K562 (cell line): ENCODE measurements at regions not wholly inside any gene's neighbourhood (a gene's known extent, or its start where the extent isn't known, plus 50 kb on each side); places are given as distances from the start of the nearest gene placed in this dataset.

Experiments
- ATAC-seq: fragments of 200-7000 bp; cut with Tn5 transposase; 3 replicates; pipeline ENCODE4 v1.9.1; 2020; ENCODE audit warnings: moderate library complexity
- BruUV-seq: library from RNA; stranded (reverse); fragments of 400-500 nt; replicated peaks from 2 replicates; lab custom pipeline; 2021; lab: Mats Ljungman, UMichigan
- CTCF ChIA-PET: fragments of 300-600 bp; formaldehyde crosslinking; extraction: SDS; loops from one replicate; lab custom pipeline; 2021; ENCODE audit warnings: low intra/inter-chr PET ratio; lab: Yijun Ruan, JAX
- POLR2A ChIA-PET: fragments of 300-600, 350-650 bp; sonication (Branson Sonifier 250); formaldehyde crosslinking; extraction: SDS; loops from one replicate; lab custom pipeline; 2021; ENCODE audit warnings: antibody characterized with exemption, inconsistent platforms; lab: Yijun Ruan, JAX
- DNase-seq, 4 experiments: peaks; one replicate each; pipeline versions ENCODE4 v3.0.0 to v3.0.0-alpha.2; 2011 to 2018; ENCODE audit warnings: low spot score in 3 of 4, mixed read lengths in 3 of 4; ENCODE audit errors: extremely low read depth in 1 of 4
- FAIRE-seq: peaks from 2 replicates; lab custom pipeline; 2011; peaks lifted over from hg19 to GRCh38; lab: Jason Lieb, UNC
- H2AFZ ChIP-seq: 2 replicates; pipeline ENCODE4 v1.6.0; 2011; ENCODE audit warnings: low read depth, low read length, control low read depth, inconsistent platforms
- H3K27ac ChIP-seq: fragments of 200-600 bp; 3 replicates; pipeline ENCODE4 v1.8.0; 2011; ENCODE audit warnings: low read depth, mild to moderate bottlenecking, control low read depth, inconsistent platforms, low read length, moderate library complexity, mixed read lengths; ENCODE audit errors: extremely low read depth
- H3K27me3 ChIP-seq, 2 experiments: fragments of 300-600 bp in 1 of 2; 2 replicates in 1 of 2; 3 replicates in 1 of 2; pipeline versions ENCODE4 v1.6.0 to v1.8.0; 2011; ENCODE audit warnings: inconsistent platforms in 2 of 2, low read length in 2 of 2, mild to moderate bottlenecking in 1 of 2, mixed read lengths in 1 of 2, moderate library complexity in 1 of 2; ENCODE audit not compliant: control insufficient read depth in 2 of 2, insufficient read depth in 2 of 2
- H3K36me3 ChIP-seq: fragments of 300-600 bp; 3 replicates; pipeline ENCODE4 v1.8.0; 2011; ENCODE audit warnings: mild to moderate bottlenecking, low read length, inconsistent platforms; ENCODE audit not compliant: control insufficient read depth, insufficient read depth
- H3K4me1 ChIP-seq, 2 experiments: fragments of 200-600 bp in 1 of 2; replicated peaks in 1 of 2; 2 replicates in 1 of 2; 3 replicates in 1 of 2; pipeline versions ENCODE4 v1.5.1 to v1.8.0; 2011; ENCODE audit warnings: inconsistent platforms in 2 of 2, low read length in 2 of 2, mild to moderate bottlenecking in 1 of 2, mixed read lengths in 1 of 2, moderate library complexity in 1 of 2; ENCODE audit not compliant: control insufficient read depth in 2 of 2, insufficient read depth in 2 of 2
- H3K4me2 ChIP-seq: 2 replicates; pipeline ENCODE4 v1.6.1; 2011; ENCODE audit warnings: low read length, control low read depth, inconsistent platforms, mixed read lengths; ENCODE audit not compliant: insufficient read depth
- H3K4me3 ChIP-seq: fragments of 200-600 bp; sonication (generic), shearing (Covaris generic); 2 replicates; pipeline ENCODE4 v1.5.1; 2016; ENCODE audit warnings: control low read depth, inconsistent platforms
- H3K79me2 ChIP-seq: fragments of 200-600 bp; 3 replicates; pipeline ENCODE4 v1.8.0; 2011; ENCODE audit warnings: low read length, inconsistent platforms; ENCODE audit not compliant: control insufficient read depth, insufficient read depth
- H3K9ac ChIP-seq, 2 experiments: 2 replicates each; pipeline versions ENCODE4 v1.6.0 to v1.6.1; 2011; ENCODE audit warnings: low read depth in 2 of 2, low read length in 2 of 2, control low read depth in 1 of 2, inconsistent platforms in 1 of 2, mild to moderate bottlenecking in 1 of 2, mixed read lengths in 1 of 2; ENCODE audit not compliant: insufficient read depth in 1 of 2
- H3K9me1 ChIP-seq: one replicate; pipeline ENCODE4 v1.6.0; 2011; ENCODE audit warnings: inconsistent platforms, mild to moderate bottlenecking, low read length, moderate library complexity; ENCODE audit not compliant: control insufficient read depth, insufficient read depth
- H3K9me3 ChIP-seq: replicated peaks from 2 replicates; pipeline ENCODE4 v1.5.1; 2011; ENCODE audit warnings: low read depth, low read length, inconsistent platforms; ENCODE audit not compliant: control insufficient read depth, insufficient read depth
- H4K20me1 ChIP-seq: replicated peaks from 2 replicates; pipeline ENCODE4 v1.6.1; 2011; ENCODE audit warnings: low read length, inconsistent platforms, mixed read lengths; ENCODE audit not compliant: control insufficient read depth, insufficient read depth
- ARID3A ChIP-seq: IDR thresholded peaks from 2 replicates; pipeline ENCODE4 v1.6.1; 2012; ENCODE audit warnings: low read depth, low read length, improper control_type of control experiment, borderline replicate concordance
- MEIS2 ChIP-seq: fragments of 450-650 bp; IDR thresholded peaks from 2 replicates; pipeline ENCODE4 v1.6.1; 2014; ENCODE audit warnings: mild to moderate bottlenecking; ENCODE audit not compliant: partially characterized antibody
- POLR3G ChIP-seq: IDR thresholded peaks from 2 replicates; pipeline ENCODE4 v1.6.1; 2011; ENCODE audit not compliant: insufficient read length, insufficient replicate concordance; ENCODE audit errors: extremely low read depth
- PRPF4 ChIP-seq: fragments of 200-400 bp; formaldehyde crosslinking; IDR thresholded peaks from one replicate; pipeline ENCODE4 v1.6.1; 2017; ENCODE audit warnings: low read length, low read depth, mild to moderate bottlenecking; ENCODE audit not compliant: insufficient read depth, poor library complexity, severe bottlenecking
- RREB1 ChIP-seq: fragments of 250-450 bp; sonication (Bioruptor Pico); IDR thresholded peaks from 2 replicates; pipeline ENCODE4 v1.4.0; 2020
- SMAD4 ChIP-seq: fragments of 250-450 bp; sonication (Bioruptor Pico); conservative IDR thresholded peaks from 2 replicates; pipeline ENCODE4 v1.8.0; 2021; ENCODE audit warnings: inconsistent platforms, mild to moderate bottlenecking, moderate library complexity
- SRF ChIP-seq, 2 experiments: fragments of 250-450, 450-650 bp in 1 of 2; sonication (Bioruptor Pico) in 1 of 2; sonication (generic) in 1 of 2; formaldehyde crosslinking; IDR thresholded peaks; 2 replicates each; pipeline versions ENCODE4 v1.5.0 to v1.5.1; 2020 to 2022; ENCODE audit warnings: mild to moderate bottlenecking in 1 of 2, missing genetic modification reagents in 1 of 2
- TGIF2 ChIP-seq: sonication (generic); formaldehyde crosslinking; IDR thresholded peaks from 2 replicates; pipeline ENCODE4 v1.8.1; 2022; ENCODE audit warnings: mild to moderate bottlenecking, missing genetic modification reagents, moderate library complexity
- ZBED1 ChIP-seq: IDR thresholded peaks from 2 replicates; pipeline ENCODE4 v1.6.1; 2014
- ZNF134 ChIP-seq: fragments of 250-450 bp; sonication (Bioruptor Pico); conservative IDR thresholded peaks from 2 replicates; pipeline ENCODE4 v1.4.0; 2020
- ZNF197 ChIP-seq: fragments of 200-800 bp; sonication (Bioruptor generic); IDR thresholded peaks from 2 replicates; pipeline ENCODE4 v1.6.1; 2016; ENCODE audit warnings: low read depth, missing genetic modification characterization, missing compliant biosample characterization
- ZNF449 ChIP-seq: fragments of 250-450 bp; sonication (Bioruptor Pico); IDR thresholded peaks from 2 replicates; pipeline ENCODE4 v1.8.0; 2022; ENCODE audit warnings: moderate library complexity, mild to moderate bottlenecking, inconsistent platforms
- ZNF511 ChIP-seq: sonication (generic); formaldehyde crosslinking; IDR thresholded peaks from 2 replicates; pipeline ENCODE4 v1.8.0; 2022; ENCODE audit warnings: mild to moderate bottlenecking, missing genetic modification reagents
- WGBS: fragments of 100-300 bp; shearing (Covaris generic); methylation state at CpG from one replicate; pipeline ENCODE4 v1.1.6; 2016; ENCODE audit warnings: low coverage, mixed read lengths; ENCODE audit not compliant: insufficient coverage; ENCODE audit errors: missing lambda C conversion rate; 5-methylcytosine and 5-hydroxymethylcytosine counted together
- in situ Hi-C: fragments of 300-500 bp; cut with MboI; formaldehyde crosslinking; loops from 4 replicates; pipeline ENCODE4 v1.15.0; 2018; ENCODE audit warnings: inconsistent platforms, mixed read lengths
- intact Hi-C: fragments of 100-400 bp; cut with micrococcal nuclease; formaldehyde crosslinking; loops from 2 replicates; pipeline ENCODE4 v1.14.2; 2022

GRCh38 chr5:143938230-143938629, 126.3 kb downstream of the HMHB1 start (continued):
- TF ChIP-seq MEIS2 = no peak
- no peak for TF ChIP-seq PRPF4
- TF ChIP-seq RREB1 (CRISPR knock-in tag) = no peak

GRCh38 chr5:143946837-143947236, 134.9 kb downstream of the HMHB1 start:
- no peaks in the 10 kb centered on the region for H3K27me3 ChIP-seq
- no TSS peak for BruUV-seq
- no peak overlapping the region for H3K27ac ChIP-seq
- no peak overlapping the region for H2AFZ ChIP-seq
- H3K9ac ChIP-seq = no peak overlapping the region
- CTCF ChIA-PET = no interaction called here
- WGBS = 0% methylated on average over 1 of the region's 1 CpG
- POLR2A ChIA-PET = no interaction called here
- ATAC-seq (no peak), FAIRE-seq (no peak), DNase-seq (no peak)
- no peaks in the 10 kb centered on the region for H3K79me2 ChIP-seq
- intact Hi-C loops = no loop called here
- in situ Hi-C loops = no loop called here
- no peaks in the 10 kb centered on the region for H3K9me1 ChIP-seq
- no peaks in the 10 kb centered on the region for H4K20me1 ChIP-seq
- no peak overlapping the region for H3K4me3 ChIP-seq
- no peaks in the 10 kb centered on the region for H3K4me1 ChIP-seq
- H3K4me2 ChIP-seq = no peak overlapping the region
- no peaks in the 10 kb centered on the region for H3K36me3 ChIP-seq
- H3K9me3 ChIP-seq = no peaks in the 10 kb centered on the region
- TF ChIP-seq SRF (CRISPR knock-in tag; IDR thresholded peaks at IDR 0.05) (no peak), ZNF511 (no peak), ZBED1 (no peak), TGIF2 (no peak), POLR3G (no peak), ARID3A (no peak), ZNF197 (CRISPR knock-in tag) (no peak), ZNF449 (no peak), SMAD4 (CRISPR knock-in tag) (no peak), ZNF134 (CRISPR knock-in tag) (no peak)
